ENCODE measurements at regions not wholly inside any gene's neighbourhood (a gene's known extent, or its start where the extent isn't known, plus 50 kb on each side); places are given as distances from the start of the nearest gene placed in this dataset.

GRCh38 chr6:134714679-134715078, 235.2 kb downstream of the ALDH8A1 start:
- Mint-ChIP-seq H3K9me3 (no peaks in the 10 kb centered on the region), H3K4me3 (no peak overlapping the region), H3K27ac (no peak overlapping the region), H3K4me1 (ENCODE audit: low read depth) (no peaks in the 10 kb centered on the region), H3K27me3 (ENCODE audit: low read depth) (peaks cover 7% of the 10 kb centered on the region), H3K36me3 (ENCODE audit: low read depth) (no peaks in the 10 kb centered on the region)
- no peak for DNase-seq (ENCODE audit: low spot score)

- Mint-ChIP-seq H3K4me3 (no peak overlapping the region), H3K4me1 (ENCODE audit: low read depth) (no peaks in the 10 kb centered on the region), H3K27me3 (ENCODE audit: low read depth) (peaks cover 7% of the 10 kb centered on the region), H3K9me3 (no peaks in the 10 kb centered on the region), H3K27ac (no peak overlapping the region), H3K36me3 (ENCODE audit: low read depth) (no peaks in the 10 kb centered on the region)
- no peak for DNase-seq (ENCODE audit: low spot score)
These were observed 235.8 kb downstream of the ALDH8A1 start for GRCh38 chr6:134714113-134714512.

GRCh38 chr6:134712311-134712710, 237.6 kb downstream of the ALDH8A1 start:
- Mint-ChIP-seq H3K36me3 (ENCODE audit: low read depth) (no peaks in the 10 kb centered on the region), H3K4me3 (no peak overlapping the region), H3K4me1 (ENCODE audit: low read depth) (no peaks in the 10 kb centered on the region), H3K27ac (no peak overlapping the region), H3K27me3 (ENCODE audit: low read depth) (peaks cover 14% of the 10 kb centered on the region), H3K9me3 (no peaks in the 10 kb centered on the region)
- no peak for DNase-seq (ENCODE audit: low spot score)

- Mint-ChIP-seq H3K27me3 (ENCODE audit: low read depth) (peaks cover 25% of the 10 kb centered on the region), H3K9me3 (no peaks in the 10 kb centered on the region), H3K27ac (no peak overlapping the region), H3K4me1 (ENCODE audit: low read depth) (no peaks in the 10 kb centered on the region), H3K4me3 (no peak overlapping the region), H3K36me3 (ENCODE audit: low read depth) (no peaks in the 10 kb centered on the region)
- no peak for DNase-seq (ENCODE audit: low spot score)
These were observed 241.8 kb downstream of the ALDH8A1 start for GRCh38 chr6:134708079-134708478.

- H3K9me3 Mint-ChIP-seq: no peaks in the 10 kb centered on the region
- no peak overlapping the region for H3K27ac Mint-ChIP-seq
- DNase-seq (ENCODE audit: low spot score): no peak
- H3K4me1 Mint-ChIP-seq (ENCODE audit: low read depth): no peaks in the 10 kb centered on the region
- no peaks in the 10 kb centered on the region for H3K36me3 Mint-ChIP-seq (ENCODE audit: low read depth)
- no peak overlapping the region for H3K4me3 Mint-ChIP-seq
- H3K27me3 Mint-ChIP-seq (ENCODE audit: low read depth): peaks cover 25% of the 10 kb centered on the region
These were observed 242.4 kb downstream of the ALDH8A1 start for GRCh38 chr6:134707342-134708031.

- Mint-ChIP-seq H3K4me1 (ENCODE audit: low read depth) (no peaks in the 10 kb centered on the region), H3K27ac (no peak overlapping the region), H3K9me3 (no peaks in the 10 kb centered on the region), H3K27me3 (ENCODE audit: low read depth) (peaks cover 25% of the 10 kb centered on the region), H3K36me3 (ENCODE audit: low read depth) (no peaks in the 10 kb centered on the region), H3K4me3 (no peak overlapping the region)
- DNase-seq (ENCODE audit: low spot score): no peak
These were observed 243.1 kb downstream of the ALDH8A1 start for GRCh38 chr6:134706806-134707205.

DNA sequence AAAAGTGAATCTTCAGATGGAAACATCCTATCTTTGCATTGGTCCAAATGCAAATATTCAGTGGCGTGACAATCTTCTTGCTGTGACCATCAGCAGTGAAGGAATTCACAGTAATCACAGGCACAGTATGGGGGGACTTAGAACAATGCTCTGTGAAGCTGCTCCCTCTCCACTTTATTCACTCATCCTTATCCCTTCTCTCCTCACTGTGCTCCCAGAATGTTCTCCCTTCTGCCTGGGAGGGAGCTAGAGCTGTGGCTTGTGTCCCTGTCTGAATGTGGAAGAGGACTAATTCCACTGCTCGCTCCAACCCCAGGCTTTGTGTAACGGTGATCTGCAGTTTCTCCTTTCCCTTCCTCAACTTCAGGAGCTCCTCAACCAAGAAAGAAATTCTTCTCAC, 243.7 kb downstream of the ALDH8A1 start:
- no peaks in the 10 kb centered on the region for H3K9me3 Mint-ChIP-seq
- DNase-seq (ENCODE audit: low spot score): no peak
- H3K4me1 Mint-ChIP-seq (ENCODE audit: low read depth): no peaks in the 10 kb centered on the region
- H3K27me3 Mint-ChIP-seq (ENCODE audit: low read depth): peaks cover 25% of the 10 kb centered on the region
- no peak overlapping the region for H3K4me3 Mint-ChIP-seq
- no peak overlapping the region for H3K27ac Mint-ChIP-seq
- no peaks in the 10 kb centered on the region for H3K36me3 Mint-ChIP-seq (ENCODE audit: low read depth)

GRCh38 chr6:134703206-134703605, 246.7 kb downstream of the ALDH8A1 start:
- no peaks in the 10 kb centered on the region for H3K9me3 Mint-ChIP-seq
- no peaks in the 10 kb centered on the region for H3K4me1 Mint-ChIP-seq (ENCODE audit: low read depth)
- no peak for DNase-seq (ENCODE audit: low spot score)
- H3K27me3 Mint-ChIP-seq (ENCODE audit: low read depth): peaks cover 16% of the 10 kb centered on the region
- no peaks in the 10 kb centered on the region for H3K36me3 Mint-ChIP-seq (ENCODE audit: low read depth)
- H3K4me3 Mint-ChIP-seq: no peak overlapping the region
- H3K27ac Mint-ChIP-seq: no peak overlapping the region

GRCh38 chr6:134702279-134702678, 247.6 kb downstream of the ALDH8A1 start:
- Mint-ChIP-seq H3K4me1 (ENCODE audit: low read depth) (no peaks in the 10 kb centered on the region), H3K27me3 (ENCODE audit: low read depth) (peaks cover 18% of the 10 kb centered on the region), H3K9me3 (no peaks in the 10 kb centered on the region), H3K36me3 (ENCODE audit: low read depth) (no peaks in the 10 kb centered on the region), H3K4me3 (no peak overlapping the region), H3K27ac (no peak overlapping the region)
- no peak for DNase-seq (ENCODE audit: low spot score)

DNA sequence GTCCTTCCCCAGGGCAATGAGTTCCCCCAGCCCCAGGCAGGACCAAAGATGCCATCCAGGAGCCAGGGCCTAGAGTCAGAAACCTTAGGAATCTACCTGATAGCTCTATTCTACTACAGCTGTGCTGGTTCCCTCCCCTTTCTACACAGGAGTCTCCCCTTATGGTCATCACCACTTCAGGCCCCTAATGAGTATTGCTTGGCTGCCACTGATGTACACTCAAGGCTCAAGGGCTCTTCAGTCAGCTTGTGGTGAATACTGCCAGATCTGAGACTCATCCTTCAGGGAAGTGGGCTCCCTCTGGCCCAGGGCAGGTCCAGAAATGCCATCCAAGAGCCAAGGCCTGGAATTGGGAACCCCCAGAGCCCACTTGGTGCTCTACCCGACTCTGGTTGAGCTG, 248.6 kb downstream of the ALDH8A1 start:
- DNase-seq (ENCODE audit: low spot score): no peak
- no peaks in the 10 kb centered on the region for H3K36me3 Mint-ChIP-seq (ENCODE audit: low read depth)
- H3K27ac Mint-ChIP-seq: no peak overlapping the region
- peaks cover 18% of the 10 kb centered on the region for H3K27me3 Mint-ChIP-seq (ENCODE audit: low read depth)
- H3K4me3 Mint-ChIP-seq: no peak overlapping the region
- H3K4me1 Mint-ChIP-seq (ENCODE audit: low read depth): no peaks in the 10 kb centered on the region
- H3K9me3 Mint-ChIP-seq: no peaks in the 10 kb centered on the region

DNA sequence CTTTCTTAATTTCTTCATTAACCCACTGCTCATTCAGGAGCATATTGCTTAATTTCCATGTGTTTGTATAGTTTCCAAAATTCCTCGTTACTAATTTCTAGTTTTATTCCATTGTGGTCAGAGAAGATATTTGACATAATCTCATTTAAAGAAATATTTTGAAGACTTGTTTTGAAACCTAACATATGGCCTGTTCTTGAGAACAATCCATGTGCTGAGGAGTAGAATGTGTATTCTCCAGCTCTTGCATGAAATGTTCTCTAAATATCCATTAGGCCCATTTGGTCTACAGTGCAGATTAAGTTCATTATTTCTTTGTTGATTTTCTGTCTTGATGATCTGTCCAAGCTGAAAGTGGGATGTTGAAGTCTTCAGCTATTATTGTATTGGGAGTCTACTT, 251.7 kb downstream of the ALDH8A1 start:
- H3K4me1 Mint-ChIP-seq (ENCODE audit: low read depth): no peaks in the 10 kb centered on the region
- no peak for DNase-seq (ENCODE audit: low spot score)

DNA sequence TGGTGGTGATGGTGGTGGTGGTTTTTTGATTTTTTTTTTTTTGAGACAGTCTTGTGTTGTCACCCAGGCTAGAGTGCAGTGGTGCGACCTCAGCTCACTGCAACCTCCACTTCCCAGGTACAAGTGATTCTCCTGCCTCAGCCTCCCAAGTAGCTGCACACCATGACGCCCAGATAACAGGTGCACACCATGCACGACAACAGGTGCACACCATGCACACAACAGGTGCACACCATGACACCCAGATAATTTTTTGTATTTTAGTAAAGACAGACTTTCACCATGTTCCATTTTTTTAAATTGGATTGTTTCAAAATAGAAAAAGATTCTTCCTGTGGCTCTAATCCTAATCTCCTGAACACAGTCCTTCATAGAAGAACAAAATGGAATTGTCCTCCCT, 257.9 kb downstream of the ALDH8A1 start:
- Mint-ChIP-seq H3K27ac (no peak overlapping the region), H3K4me1 (ENCODE audit: low read depth) (no peaks in the 10 kb centered on the region), H3K9me3 (no peaks in the 10 kb centered on the region), H3K4me3 (no peak overlapping the region), H3K36me3 (ENCODE audit: low read depth) (no peaks in the 10 kb centered on the region), H3K27me3 (ENCODE audit: low read depth) (peaks cover 38% of the 10 kb centered on the region)
- no peak for DNase-seq (ENCODE audit: low spot score)

More for the DNA sequence above, 251.7 kb downstream of the ALDH8A1 start:
- Mint-ChIP-seq H3K9me3 (no peaks in the 10 kb centered on the region), H3K27me3 (ENCODE audit: low read depth) (peaks cover 19% of the 10 kb centered on the region), H3K27ac (no peak overlapping the region), H3K36me3 (ENCODE audit: low read depth) (no peaks in the 10 kb centered on the region), H3K4me3 (no peak overlapping the region)

- Mint-ChIP-seq H3K4me3 (no peak overlapping the region), H3K36me3 (ENCODE audit: low read depth) (no peaks in the 10 kb centered on the region), H3K4me1 (ENCODE audit: low read depth) (no peaks in the 10 kb centered on the region), H3K9me3 (no peaks in the 10 kb centered on the region), H3K27me3 (ENCODE audit: low read depth) (peaks cover 36% of the 10 kb centered on the region), H3K27ac (no peak overlapping the region)
- no peak for DNase-seq (ENCODE audit: low spot score)
These were observed 258.7 kb downstream of the ALDH8A1 start for GRCh38 chr6:134691180-134691579.

GRCh38 chr6:134690048-134690447, 259.9 kb downstream of the ALDH8A1 start:
- H3K27me3 Mint-ChIP-seq (ENCODE audit: low read depth): peaks cover 37% of the 10 kb centered on the region
- no peaks in the 10 kb centered on the region for H3K9me3 Mint-ChIP-seq
- no peak for DNase-seq (ENCODE audit: low spot score)
- no peak overlapping the region for H3K27ac Mint-ChIP-seq
- H3K36me3 Mint-ChIP-seq (ENCODE audit: low read depth): no peaks in the 10 kb centered on the region
- H3K4me3 Mint-ChIP-seq: no peak overlapping the region
- no peaks in the 10 kb centered on the region for H3K4me1 Mint-ChIP-seq (ENCODE audit: low read depth)

DNA sequence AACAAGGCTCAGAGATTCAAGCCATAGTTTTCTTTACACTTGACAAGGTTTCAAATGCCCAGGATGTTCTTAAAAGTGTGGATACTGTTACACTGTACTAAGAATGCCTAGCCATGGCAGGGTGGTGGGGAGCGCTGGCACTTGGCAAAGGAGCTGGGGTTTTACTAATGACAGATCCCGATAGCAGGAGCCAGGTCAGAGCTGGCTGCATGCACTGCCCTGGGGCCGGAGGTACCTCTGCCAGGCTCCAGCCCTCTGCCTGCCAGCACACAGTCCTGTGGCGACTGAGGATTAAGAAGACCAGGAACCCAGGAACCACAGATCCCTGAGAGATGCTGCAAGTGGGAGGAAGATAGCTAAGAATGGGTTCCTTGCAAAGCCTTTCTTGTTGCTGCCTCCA, 260.3 kb downstream of the ALDH8A1 start:
- Mint-ChIP-seq H3K9me3 (no peaks in the 10 kb centered on the region), H3K4me1 (ENCODE audit: low read depth) (no peaks in the 10 kb centered on the region), H3K27ac (no peak overlapping the region), H3K36me3 (ENCODE audit: low read depth) (no peaks in the 10 kb centered on the region), H3K4me3 (no peak overlapping the region), H3K27me3 (ENCODE audit: low read depth) (peaks cover 35% of the 10 kb centered on the region)
- DNase-seq (ENCODE audit: low spot score): no peak
